ENCODE measurements at regions not wholly inside any gene's neighbourhood (a gene's known extent, or its start where the extent isn't known, plus 50 kb on each side); places are given as distances from the start of the nearest gene placed in this dataset.

GRCh38 chr10:78981257-78981969 lies 87.4 kb upstream of the ZMIZ1 start:
- DNase-seq (ENCODE audit: low spot score) (no peak), ATAC-seq (ENCODE audit: insufficient number of reproducible peaks, low FRiP score, low read depth) (no peak)
- Histone ChIP-seq H3K9me3 (no peaks in the 10 kb centered on the region), H3K36me3 (no peaks in the 10 kb centered on the region), H3K4me1 (ENCODE audit: control insufficient read depth in 1 of 2, low read depth in 2 of 2) (peaks cover 0 to 3% of the 10 kb centered on the region in 2 donors), H3K27ac (no peak overlapping the region), H3K4me3 (no peak overlapping the region), H3K27me3 (replicated peaks; ENCODE audit: insufficient read depth) (no peaks in the 10 kb centered on the region)
- TF ChIP-seq, protein P1, sequence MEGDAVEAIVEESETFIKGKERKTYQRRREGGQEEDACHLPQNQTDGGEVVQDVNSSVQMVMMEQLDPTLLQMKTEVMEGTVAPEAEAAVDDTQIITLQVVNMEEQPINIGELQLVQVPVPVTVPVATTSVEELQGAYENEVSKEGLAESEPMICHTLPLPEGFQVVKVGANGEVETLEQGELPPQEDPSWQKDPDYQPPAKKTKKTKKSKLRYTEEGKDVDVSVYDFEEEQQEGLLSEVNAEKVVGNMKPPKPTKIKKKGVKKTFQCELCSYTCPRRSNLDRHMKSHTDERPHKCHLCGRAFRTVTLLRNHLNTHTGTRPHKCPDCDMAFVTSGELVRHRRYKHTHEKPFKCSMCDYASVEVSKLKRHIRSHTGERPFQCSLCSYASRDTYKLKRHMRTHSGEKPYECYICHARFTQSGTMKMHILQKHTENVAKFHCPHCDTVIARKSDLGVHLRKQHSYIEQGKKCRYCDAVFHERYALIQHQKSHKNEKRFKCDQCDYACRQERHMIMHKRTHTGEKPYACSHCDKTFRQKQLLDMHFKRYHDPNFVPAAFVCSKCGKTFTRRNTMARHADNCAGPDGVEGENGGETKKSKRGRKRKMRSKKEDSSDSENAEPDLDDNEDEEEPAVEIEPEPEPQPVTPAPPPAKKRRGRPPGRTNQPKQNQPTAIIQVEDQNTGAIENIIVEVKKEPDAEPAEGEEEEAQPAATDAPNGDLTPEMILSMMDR (IDR thresholded peaks at IDR 0.05) = no peak

GRCh38 chr10:78981970-78982281 lies 86.8 kb upstream of the ZMIZ1 start:
- Histone ChIP-seq H3K36me3 (no peaks in the 10 kb centered on the region), H3K4me1 (ENCODE audit: control insufficient read depth in 1 of 2, low read depth in 2 of 2) (peaks cover 0 to 3% of the 10 kb centered on the region in 2 donors), H3K4me3 (no peak overlapping the region), H3K27ac (no peak overlapping the region), H3K9me3 (no peaks in the 10 kb centered on the region), H3K27me3 (replicated peaks; ENCODE audit: insufficient read depth) (no peaks in the 10 kb centered on the region)
- no peak for ATAC-seq (ENCODE audit: insufficient number of reproducible peaks, low FRiP score, low read depth)
- no peak for DNase-seq (ENCODE audit: low spot score)
- TF ChIP-seq, protein P1 (IDR thresholded peaks at IDR 0.05) = no peak

DNA sequence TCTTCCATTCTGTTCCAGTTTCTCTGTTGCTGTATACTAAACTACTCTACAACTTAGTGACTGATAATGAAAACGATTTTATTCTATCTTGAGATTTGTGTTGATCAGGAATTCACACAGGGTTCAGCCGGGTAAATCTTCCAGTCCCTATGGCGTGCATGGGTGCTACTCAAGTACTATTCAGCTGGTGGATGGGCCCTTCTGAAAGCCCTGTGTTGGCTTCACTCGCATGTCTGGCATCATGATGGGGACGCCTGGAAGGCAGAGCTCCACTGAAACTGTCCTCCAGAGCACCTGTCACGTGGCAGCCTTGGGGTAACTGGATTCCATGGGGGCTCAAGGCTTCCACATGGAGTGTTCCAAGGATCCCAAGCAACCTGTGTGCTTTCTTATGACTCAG lies 86.0 kb upstream of the ZMIZ1 start:
- Histone ChIP-seq H3K27me3 (replicated peaks; ENCODE audit: insufficient read depth) (no peaks in the 10 kb centered on the region), H3K4me3 (no peak overlapping the region), H3K9me3 (no peaks in the 10 kb centered on the region), H3K27ac (no peak overlapping the region), H3K36me3 (no peaks in the 10 kb centered on the region), H3K4me1 (ENCODE audit: control insufficient read depth in 1 of 2, low read depth in 2 of 2) (peaks cover 0 to 3% of the 10 kb centered on the region in 2 donors)
- ATAC-seq (ENCODE audit: insufficient number of reproducible peaks, low FRiP score, low read depth) = no peak
- TF ChIP-seq, protein P1 (IDR thresholded peaks at IDR 0.05) = no peak
- DNase-seq (ENCODE audit: low spot score) = no peak

DNA sequence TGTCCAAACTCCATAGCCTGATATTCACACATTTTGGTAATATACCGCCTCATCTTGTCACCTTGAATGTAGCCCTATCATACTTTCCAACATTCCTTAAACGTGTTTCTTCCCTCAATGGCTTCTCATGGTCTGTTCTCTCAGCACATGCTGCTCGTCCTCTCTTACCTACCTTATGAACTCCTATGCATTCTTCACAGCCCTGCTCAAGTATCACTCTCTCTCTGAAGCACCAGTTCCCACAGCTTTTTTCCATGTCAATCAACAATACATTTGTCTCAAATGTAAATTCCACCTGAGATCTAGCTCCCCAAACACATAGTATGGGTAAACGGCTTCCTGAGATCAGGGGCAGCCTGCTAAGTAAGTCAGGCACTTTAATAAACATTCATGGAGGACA lies 85.2 kb upstream of the ZMIZ1 start:
- no peaks in the 10 kb centered on the region for H3K27me3 ChIP-seq (replicated peaks; ENCODE audit: insufficient read depth)
- TF ChIP-seq, protein P1 (IDR thresholded peaks at IDR 0.05) = no peak
- ATAC-seq (ENCODE audit: insufficient number of reproducible peaks, low FRiP score, low read depth) (no peak), DNase-seq (ENCODE audit: low spot score) (no peak)
- H3K4me3 ChIP-seq = no peak overlapping the region
- no peaks in the 10 kb centered on the region for H3K9me3 ChIP-seq
- peaks cover 0 to 3% of the 10 kb centered on the region in 2 donors for H3K4me1 ChIP-seq (ENCODE audit: control insufficient read depth in 1 of 2, low read depth in 2 of 2)
- no peak overlapping the region for H3K27ac ChIP-seq
- no peaks in the 10 kb centered on the region for H3K36me3 ChIP-seq

DNA sequence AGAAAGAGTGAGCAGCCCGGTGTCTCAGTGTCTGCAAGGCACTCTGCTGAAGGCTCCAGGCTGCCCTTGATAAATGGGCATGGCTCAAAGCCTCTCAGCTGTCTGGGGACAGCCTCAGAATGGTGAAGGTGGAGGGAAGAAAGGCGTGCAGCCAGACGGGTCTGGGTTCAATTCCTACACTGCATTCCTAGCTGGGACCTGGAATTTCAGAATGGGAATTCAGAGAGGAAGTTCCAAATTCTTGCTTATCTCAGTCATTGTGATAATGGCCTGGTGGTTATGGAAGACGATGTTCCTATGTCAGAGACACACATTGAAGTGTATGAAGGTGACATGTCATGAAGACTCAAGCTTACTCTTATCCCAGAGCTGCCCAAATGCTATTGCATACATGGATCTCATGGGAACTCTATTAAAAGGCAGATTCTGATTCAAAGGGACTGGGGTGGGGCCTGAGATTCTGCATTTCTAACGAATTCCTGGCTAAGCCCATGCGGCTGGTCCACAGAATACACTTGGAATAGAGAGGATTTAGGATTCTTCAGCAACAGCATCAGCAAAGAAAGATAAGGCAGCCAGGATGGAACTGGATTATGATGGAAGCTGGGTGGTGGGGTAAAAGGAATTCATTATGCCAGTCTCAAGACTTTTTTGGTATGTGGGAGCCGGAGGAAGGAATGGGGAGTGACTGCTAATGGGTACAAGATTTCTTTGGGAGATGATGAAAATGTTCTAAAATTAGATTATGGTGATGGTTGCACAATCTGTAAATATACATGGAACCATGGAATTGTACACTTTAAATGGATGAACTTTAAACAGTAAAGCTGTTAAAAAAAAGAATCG lies 82.6 kb upstream of the ZMIZ1 start:
- Histone ChIP-seq H3K27me3 (replicated peaks; ENCODE audit: insufficient read depth) (no peaks in the 10 kb centered on the region), H3K4me3 (no peak overlapping the region), H3K9me3 (no peaks in the 10 kb centered on the region), H3K36me3 (no peaks in the 10 kb centered on the region), H3K4me1 (ENCODE audit: control insufficient read depth in 1 of 2, low read depth in 2 of 2) (no peaks in the 10 kb centered on the region), H3K27ac (no peak overlapping the region)
- DNase-seq (ENCODE audit: low spot score) (no peak), ATAC-seq (ENCODE audit: insufficient number of reproducible peaks, low FRiP score, low read depth) (no peak)
- TF ChIP-seq, protein P1 (IDR thresholded peaks at IDR 0.05) = no peak

All from thoracic aorta (tissue), 2 donors.